Activated CD4-positive, alpha-beta T cell treated with anti-CD3 and anti-CD28 coated beads for 48 hours (primary cell): ENCODE measurements at regions not wholly inside any gene's neighbourhood (a gene's known extent, or its start where the extent isn't known, plus 50 kb on each side); places are given as distances from the start of the nearest gene placed in this dataset.
A peak's percentile ranks its signal among the peaks of the same experiment; 100 is the strongest.

ENCODE experiments used
- DNase-seq: peaks from one replicate; pipeline ENCODE4 v3.0.0-alpha.2; 2020

- peak; percentile 7 for DNase-seq
Observed at GRCh38 chr13:22357132-22357531, 686.3 kb downstream of the FGF9 start.

GRCh38 chr13:22369090-22369489, 698.2 kb downstream of the FGF9 start:
- no peak for DNase-seq

- no peak for DNase-seq
Observed at GRCh38 chr13:22369840-22370239, 699.0 kb downstream of the FGF9 start.

- no peak for DNase-seq
Observed at GRCh38 chr13:22372261-22372660, 701.4 kb downstream of the FGF9 start.

- DNase-seq = no peak
Observed at GRCh38 chr13:22375151-22375550, 704.3 kb downstream of the FGF9 start.

GRCh38 chr13:22387899-22388298, 717.0 kb downstream of the FGF9 start:
- no peak for DNase-seq

- DNase-seq = no peak
Observed at GRCh38 chr13:22399801-22400420, 729.0 kb downstream of the FGF9 start.

GRCh38 chr13:22402682-22403081, 731.8 kb downstream of the FGF9 start:
- DNase-seq = no peak

- DNase-seq = no peak
Observed at GRCh38 chr13:22403144-22403543, 732.3 kb downstream of the FGF9 start.

GRCh38 chr13:22405891-22406290, 735.0 kb downstream of the FGF9 start:
- DNase-seq = no peak

- DNase-seq = no peak
Observed at GRCh38 chr13:22412452-22412851, 741.6 kb downstream of the FGF9 start.

GRCh38 chr13:22422023-22422422, 751.1 kb downstream of the FGF9 start:
- DNase-seq = no peak

- DNase-seq = no peak
Observed at GRCh38 chr13:22422712-22423111, 751.8 kb downstream of the FGF9 start.

- no peak for DNase-seq
Observed at GRCh38 chr13:22423261-22423660, 752.4 kb downstream of the FGF9 start.

GRCh38 chr13:22425087-22425486, 754.2 kb downstream of the FGF9 start:
- no peak for DNase-seq

- DNase-seq = no peak
Observed at GRCh38 chr13:22427066-22427465, 753.7 kb upstream of the SGCG start.

GRCh38 chr13:22427783-22428182, 753.0 kb upstream of the SGCG start:
- DNase-seq = no peak

- DNase-seq = no peak
Observed at GRCh38 chr13:22428188-22428828, 752.5 kb upstream of the SGCG start.

GRCh38 chr13:22432690-22433089, 748.1 kb upstream of the SGCG start:
- DNase-seq = no peak

- no peak for DNase-seq
Observed at GRCh38 chr13:22447132-22447886, 733.5 kb upstream of the SGCG start.

- no peak for DNase-seq
Observed at GRCh38 chr13:22449251-22449650, 731.5 kb upstream of the SGCG start.

- DNase-seq = no peak
Observed at GRCh38 chr13:22451327-22451741, 729.4 kb upstream of the SGCG start.

- no peak for DNase-seq
Observed at GRCh38 chr13:22454586-22454985, 726.2 kb upstream of the SGCG start.

GRCh38 chr13:22455036-22455435, 725.7 kb upstream of the SGCG start:
- no peak for DNase-seq
